Left colon (tissue), 2 donors: ENCODE measurements at regions not wholly inside any gene's neighbourhood (a gene's known extent, or its start where the extent isn't known, plus 50 kb on each side); places are given as distances from the start of the nearest gene placed in this dataset.

Source experiments
- ATAC-seq: fragments of 200-7000 bp; cut with Tn5 transposase; one replicate; pipeline ENCODE4 v1.9.1; 2020; ENCODE audit warnings: mild to moderate bottlenecking, moderate library complexity
- DNase-seq, 2 donors: peaks; one replicate each; pipeline ENCODE4 v3.0.0-alpha.2; 2020
- intact Hi-C, 2 donors: fragments of 100-400 bp; cut with DNase I in 1 of 2; cut with micrococcal nuclease in 1 of 2; formaldehyde crosslinking; loops; one replicate each; pipeline versions ENCODE4 v1.11.2 to v1.14.0; 2022; cut with DNase I, micrococcal nuclease
- donor health status: DM: no; HTN: no; CAD: no.
- donor health status: DM: yes; HTN: yes; CAD: no.

DNA sequence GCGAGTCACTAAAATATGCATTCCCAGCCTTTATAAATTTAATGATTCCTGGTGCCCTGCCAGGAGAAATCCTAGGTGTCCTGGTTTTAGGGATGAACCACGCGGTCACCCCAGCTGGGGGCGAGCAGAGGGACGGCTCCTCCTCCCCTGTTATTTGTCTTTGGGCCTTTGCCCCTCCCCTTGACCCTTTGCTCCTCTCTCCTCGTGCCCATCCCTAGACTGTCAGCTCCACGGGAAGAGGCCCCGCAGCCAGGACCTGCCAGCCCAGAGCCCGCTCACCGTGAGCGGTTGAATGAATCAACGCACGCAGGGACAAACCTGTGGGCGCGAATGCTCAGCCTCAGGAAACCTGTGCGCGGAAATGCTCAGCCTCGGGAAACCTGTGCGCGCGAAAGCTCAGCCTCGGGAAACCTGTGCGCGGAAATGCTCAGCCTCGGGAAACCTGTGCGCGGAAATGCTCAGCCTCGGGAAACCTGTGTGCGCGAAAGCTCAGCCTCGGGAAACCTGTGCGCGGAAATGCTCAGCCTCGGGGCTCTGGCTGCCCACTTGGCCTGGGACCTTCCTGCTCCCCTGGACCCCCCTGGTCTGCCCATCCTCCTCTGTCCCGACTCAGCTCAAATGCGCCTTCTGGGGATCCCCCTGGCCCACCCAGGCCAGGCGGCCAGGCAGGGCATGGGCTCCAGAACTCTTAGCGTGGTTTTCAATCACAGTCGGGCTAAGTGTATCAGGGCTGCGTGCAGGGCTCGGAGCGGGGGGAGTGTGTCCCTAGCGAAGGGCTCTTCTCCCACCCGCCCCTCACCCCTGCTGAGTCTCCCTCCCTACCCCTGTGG is 140.5 kb upstream of the COL5A1 start:
- intact Hi-C loops, result no loop called here
- ATAC-seq, result no peak
- peak in 1 of 2 donors; percentile 17 for DNase-seq

DNA sequence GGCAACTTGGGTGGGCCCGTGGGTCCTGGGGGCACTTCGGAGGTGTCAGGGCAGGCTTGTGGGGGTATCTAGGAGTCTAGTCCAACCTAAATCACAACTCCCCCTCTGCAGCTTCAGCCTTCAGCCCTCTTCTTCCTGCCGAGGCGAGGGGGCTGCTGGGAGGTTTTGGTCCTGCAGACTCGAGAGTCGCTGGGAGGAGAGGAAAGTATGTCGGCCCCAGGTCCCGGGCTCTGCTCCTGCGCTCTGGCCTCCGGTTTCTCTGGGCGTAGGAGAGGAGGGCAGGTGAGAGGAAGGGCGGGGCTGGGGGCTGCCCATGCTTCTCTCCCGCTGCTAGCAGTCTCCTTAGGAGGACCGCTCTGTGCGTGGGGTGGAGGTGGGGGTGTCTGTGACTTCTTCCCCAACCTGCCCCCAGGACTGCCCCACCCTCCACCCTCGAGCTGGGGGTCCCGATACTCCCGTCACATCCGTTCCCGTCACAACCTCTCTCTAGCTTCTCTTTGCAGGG is 139.8 kb upstream of the COL5A1 start:
- intact Hi-C loops, result no loop called here
- DNase-seq (peak in 1 of 2 donors; percentile 17), ATAC-seq (no peak)

DNA sequence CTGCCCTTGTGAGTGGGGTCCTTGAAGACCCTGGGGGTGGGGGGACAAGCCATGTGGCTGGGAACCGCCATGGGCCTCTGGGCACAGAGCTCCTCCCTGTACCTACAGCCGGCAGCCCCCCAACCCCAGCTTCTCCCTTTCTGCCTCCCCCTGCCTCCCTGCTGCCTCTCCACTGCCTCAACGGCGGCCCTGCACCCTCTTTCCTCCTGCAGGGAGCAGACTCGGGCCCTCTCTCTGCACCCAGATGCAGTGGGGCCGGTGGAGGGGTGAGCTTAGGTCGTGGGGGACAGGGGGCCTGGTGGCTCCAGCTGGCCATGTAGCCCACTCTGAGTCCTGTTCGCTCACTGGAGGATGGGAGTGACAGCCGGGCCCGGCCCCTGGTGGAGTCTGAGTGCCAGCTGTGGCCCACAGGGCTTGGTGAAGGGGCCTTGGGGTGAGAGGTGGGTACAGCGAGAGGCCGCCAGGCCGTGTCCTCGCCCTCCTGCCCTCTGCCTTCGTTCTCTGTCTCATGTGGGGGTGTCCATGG is 139.3 kb upstream of the COL5A1 start:
- intact Hi-C loops, result no loop called here
- DNase-seq, result no peak
- no peak for ATAC-seq

DNA sequence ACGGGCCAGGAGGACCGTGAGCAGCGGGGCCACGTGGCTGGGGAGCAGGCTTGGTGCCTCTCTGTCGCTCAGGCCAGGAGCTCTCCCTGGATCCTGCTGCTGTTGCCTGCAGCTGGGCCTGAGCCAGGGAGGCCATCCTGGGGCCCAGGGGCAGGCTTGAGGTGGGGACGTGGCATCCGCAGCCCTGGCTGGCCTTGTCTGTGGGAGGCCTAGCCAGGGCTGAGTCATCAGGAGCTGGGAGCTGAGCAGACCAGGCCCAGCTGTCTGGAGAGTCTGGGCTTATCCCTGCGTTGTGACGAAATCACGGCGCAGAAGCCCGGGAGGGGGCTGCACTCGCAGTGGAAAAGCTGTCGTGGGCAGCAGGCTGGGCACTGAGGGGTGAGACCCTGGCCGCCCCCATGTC is 138.8 kb upstream of the COL5A1 start:
- ATAC-seq, result peak; percentile 25
- peak; percentile 36 to 42 for DNase-seq
- intact Hi-C loops, result no loop called here

DNA sequence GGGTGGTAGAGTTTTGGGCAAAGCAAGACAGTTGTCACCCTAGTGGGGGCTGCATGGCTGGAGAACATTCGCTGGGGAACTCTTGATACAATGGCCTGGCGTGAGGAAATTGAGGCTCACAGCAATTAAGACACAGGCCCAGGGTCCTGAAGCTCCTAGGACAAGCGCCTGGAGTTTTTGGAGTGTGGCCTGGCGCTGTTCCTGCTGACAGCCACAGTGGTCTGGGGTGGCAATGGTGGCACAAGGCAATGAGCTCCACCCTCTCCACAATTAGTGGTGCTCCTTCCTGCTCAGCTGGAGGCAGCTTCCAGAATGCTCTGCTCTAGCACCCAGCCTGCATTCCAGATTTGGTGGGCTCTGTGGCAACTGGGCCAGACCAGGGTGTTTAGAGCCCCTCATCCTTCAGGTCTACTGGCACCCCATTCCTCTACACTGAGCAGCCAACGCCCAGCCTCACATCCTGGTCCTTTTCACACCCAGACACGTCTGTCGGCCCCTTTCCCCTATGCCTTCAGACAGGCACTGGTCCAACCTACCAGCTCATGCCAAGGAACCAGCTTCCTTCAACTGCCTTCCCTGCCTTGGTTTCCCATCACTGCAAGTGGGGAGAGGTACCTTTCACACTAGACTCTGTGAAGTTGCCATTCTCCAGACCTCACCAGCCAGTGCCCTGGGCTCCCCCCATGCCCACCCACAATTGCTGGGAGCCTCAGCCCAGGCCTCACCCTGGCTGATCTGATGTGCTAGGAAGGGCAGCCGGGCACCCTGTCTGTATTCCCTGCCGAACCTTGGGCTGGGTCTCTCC is 138.1 kb upstream of the COL5A1 start:
- intact Hi-C loops, result no loop called here
- ATAC-seq (no peak), DNase-seq (peak in 1 of 2 donors; percentile 16)

DNA sequence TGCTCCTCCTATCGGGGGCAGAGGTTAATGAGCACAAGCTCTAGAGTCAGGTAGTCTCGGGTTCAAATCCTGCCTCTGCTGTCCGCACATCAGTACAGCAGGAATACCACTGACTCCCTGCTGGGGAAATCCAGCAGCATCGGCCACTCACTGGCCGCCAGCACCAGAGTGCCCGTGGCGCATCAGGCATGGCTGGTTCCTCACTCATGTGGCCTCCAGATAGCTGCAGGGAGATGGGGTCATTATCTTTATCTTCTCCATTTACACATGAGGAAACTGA is 137.6 kb upstream of the COL5A1 start:
- ATAC-seq (no peak), DNase-seq (no peak)
- intact Hi-C loops, result no loop called here

DNA sequence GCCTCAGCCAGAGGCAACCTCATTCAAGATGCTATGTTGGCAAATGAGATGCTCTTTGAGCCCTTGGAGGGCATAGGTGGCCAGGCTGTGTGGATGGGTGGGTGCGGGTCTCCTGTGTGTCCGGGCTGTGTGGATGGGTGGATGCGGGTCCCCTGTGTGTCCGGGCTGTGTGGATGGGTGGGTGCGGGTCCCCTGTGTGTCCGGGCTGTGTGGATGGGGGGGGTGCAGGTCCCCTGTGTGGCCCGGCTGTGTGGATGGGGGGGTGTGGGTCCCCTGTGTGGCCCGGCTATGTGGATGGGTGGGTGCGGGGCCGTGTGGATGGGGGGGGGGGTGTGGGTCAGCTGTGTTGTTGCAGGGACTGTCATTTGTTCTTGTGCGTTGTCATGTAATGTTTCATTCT is 136.6 kb upstream of the COL5A1 start:
- DNase-seq (peak in 1 of 2 donors; percentile 17), ATAC-seq (no peak)
- intact Hi-C loops, result no loop called here

DNA sequence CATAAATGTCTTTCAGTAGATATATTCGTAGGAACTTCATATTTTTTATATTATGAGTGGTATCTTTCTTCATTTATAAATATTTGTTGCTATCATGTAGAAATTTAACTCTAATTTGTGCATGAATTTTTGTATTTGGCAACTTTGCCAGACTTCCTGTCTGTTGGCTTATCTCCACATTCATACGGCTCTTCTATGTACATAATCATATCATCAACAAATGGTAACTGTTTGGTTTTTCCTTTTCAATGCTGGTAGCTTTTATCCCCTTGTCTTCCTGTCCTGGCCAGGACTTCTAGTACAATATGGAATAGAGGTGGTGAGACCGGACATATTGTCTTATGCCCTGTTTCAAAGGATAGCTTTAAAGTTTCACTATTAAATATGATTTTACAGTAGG is 132.3 kb upstream of the COL5A1 start:
- ATAC-seq, result no peak
- no peak for DNase-seq
- intact Hi-C loops, result no loop called here

DNA sequence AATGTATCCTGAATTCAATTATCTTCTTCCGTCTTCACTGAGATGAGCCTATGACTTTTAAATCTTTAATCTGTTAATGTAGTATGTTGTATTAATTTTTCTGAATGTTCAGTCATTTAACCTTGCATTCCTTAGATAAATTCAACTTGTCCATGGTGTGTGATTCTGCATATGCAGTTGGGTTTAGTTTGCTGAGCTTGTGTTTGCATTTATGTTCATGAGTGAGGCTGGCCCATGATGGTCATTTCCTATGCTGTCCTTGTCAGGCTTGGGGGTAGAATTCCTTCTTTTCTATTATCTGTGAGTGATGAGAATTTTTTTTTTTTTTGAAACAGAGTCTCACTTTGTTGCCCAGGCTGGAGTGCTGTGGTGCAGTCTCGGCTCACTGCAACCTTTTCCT is 131.8 kb upstream of the COL5A1 start:
- ATAC-seq (no peak), DNase-seq (no peak)
- intact Hi-C loops, result no loop called here

DNA sequence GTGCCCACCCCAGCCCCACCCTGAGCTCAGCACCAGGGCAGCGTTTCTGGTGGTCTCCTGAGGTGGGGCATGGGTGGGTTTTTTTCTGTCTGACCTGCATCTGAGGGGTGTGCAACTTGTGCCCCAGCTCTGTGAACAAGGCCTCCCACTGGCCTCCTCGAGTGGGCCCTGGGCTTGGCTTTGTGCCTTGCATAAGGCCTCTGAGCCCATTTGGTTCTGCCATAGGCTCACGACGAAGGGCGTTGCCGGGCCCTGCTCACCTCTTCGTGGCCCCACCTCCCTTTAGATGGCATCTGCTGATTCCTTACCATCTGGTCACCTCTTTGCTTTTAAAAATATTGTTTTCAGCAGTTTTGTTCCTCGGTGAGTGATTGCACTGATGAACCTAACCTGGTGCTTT is 127.1 kb upstream of the COL5A1 start:
- intact Hi-C loops, result no loop called here
- peak in 1 of 2 donors; percentile 8 for DNase-seq
- ATAC-seq, result no peak

DNA sequence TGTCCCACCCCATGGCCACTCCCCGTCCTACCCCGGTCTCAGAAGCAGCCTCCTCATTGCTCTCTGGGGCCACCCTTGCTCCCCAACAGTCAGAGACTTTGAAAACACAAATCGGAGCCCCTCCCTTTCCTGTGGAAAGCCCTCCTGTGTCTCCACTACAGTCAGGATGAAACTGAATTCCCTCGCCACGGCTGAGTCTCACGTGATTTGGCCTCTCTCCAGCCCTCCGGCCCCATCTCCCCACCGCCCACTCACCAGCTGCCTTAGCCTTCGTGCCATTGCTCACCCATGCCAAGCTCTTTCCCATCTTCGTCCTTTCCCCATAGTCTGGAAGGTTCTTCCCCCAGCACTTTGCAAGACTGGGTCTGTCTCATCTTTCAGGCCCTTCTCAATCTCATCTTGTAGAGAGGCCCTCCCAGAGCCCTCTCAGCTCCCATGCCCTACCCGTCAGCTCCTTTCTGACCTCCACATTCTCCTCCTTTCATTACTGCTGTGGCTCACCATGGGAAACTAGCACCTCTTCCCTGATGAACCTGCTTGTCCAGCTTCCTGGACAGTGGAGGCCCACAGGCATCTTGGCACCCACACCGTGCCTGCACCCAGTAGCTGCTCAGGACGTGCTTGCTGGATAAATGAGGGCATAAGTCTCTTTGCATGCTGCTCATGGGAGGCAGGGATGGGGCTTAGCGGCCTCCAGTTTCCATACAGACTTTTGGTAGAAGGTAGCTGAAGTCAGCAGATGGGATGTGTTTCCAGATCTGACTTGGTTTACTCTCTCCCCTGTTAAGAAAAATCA is 126.4 kb upstream of the COL5A1 start:
- DNase-seq (peak in 1 of 2 donors; percentile 8), ATAC-seq (no peak)
- intact Hi-C loops, result no loop called here

DNA sequence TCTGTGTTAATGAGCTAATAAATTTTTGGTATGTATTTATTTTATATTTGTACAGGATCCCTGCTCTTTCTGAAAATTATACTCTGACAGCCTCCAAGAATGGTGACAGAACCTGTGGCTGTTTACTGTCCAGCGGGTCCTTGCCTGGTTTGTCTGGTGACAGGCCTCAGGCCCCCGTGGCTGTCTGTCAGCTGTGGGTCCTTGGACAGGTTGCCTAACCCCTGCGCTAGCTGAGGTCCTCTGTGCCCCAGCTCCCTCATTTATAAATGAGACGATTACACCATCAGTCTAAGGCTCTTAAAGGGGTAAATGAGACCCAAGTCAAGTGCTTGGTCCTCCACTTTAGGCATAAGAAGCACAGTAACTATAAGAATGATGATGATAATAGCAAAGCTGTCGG is 125.1 kb upstream of the COL5A1 start:
- intact Hi-C loops, result no loop called here
- ATAC-seq (no peak), DNase-seq (no peak)

DNA sequence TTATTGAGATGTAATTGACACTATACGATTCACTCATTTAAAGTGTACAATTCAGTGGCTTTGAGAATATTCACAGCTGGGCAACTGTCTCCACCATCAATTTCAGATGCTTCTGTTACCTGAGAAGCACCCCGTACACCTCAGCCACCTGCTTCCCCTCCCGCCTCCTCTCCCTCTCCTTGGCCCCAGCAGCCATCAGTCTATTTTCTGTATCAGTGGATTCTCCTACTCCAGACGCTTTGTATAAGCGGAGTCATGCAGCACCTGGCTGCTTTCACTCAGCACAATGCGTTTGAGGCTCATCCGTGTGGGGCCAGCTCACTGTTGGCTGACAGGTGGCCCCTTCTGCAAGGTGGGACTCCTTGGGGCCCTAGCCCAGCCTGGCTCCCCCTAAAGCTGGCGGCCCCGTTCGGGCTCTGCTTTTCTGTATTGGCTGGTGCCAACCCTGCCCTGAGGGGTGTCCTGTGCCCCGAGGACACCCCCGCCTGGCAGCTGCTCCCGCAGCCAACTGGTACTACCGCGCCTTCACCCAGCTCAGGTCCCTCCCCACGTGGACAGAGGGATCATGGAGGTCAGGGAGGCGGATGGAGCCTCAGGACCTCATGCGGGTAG is 124.4 kb upstream of the COL5A1 start:
- intact Hi-C loops, result no loop called here
- DNase-seq (no peak), ATAC-seq (no peak)

DNA sequence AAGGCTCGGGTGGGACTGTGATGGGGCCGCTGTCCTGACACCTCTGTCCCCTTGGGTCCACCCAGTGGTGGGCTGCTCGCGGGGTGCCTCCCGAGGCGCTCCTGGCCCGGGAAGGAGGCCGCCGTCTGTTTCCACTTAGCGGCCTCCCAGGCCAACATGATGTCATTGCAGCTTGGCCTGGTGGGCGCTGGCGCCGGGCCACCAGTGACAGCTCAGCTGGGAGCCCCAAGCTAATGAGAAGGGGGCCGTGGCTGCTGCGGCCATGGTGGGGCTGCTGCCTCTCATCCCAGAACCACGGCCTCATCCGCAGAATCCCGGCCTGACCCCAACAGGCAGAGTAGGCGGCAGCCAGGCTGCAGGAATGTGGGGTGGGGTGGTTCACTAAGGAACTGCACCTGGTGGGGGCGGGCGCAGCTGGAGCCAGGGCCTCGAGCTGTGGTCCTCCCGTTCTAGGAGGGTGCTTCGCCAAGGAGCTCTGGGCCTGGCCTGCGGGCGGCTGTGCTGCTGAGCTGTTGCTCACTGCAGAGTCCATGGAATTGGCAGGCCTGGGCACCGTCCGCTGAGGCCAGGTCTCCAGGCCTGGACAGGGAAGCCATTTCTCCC is 123.5 kb upstream of the COL5A1 start:
- DNase-seq, result no peak
- ATAC-seq, result no peak
- intact Hi-C loops, result no loop called here

DNA sequence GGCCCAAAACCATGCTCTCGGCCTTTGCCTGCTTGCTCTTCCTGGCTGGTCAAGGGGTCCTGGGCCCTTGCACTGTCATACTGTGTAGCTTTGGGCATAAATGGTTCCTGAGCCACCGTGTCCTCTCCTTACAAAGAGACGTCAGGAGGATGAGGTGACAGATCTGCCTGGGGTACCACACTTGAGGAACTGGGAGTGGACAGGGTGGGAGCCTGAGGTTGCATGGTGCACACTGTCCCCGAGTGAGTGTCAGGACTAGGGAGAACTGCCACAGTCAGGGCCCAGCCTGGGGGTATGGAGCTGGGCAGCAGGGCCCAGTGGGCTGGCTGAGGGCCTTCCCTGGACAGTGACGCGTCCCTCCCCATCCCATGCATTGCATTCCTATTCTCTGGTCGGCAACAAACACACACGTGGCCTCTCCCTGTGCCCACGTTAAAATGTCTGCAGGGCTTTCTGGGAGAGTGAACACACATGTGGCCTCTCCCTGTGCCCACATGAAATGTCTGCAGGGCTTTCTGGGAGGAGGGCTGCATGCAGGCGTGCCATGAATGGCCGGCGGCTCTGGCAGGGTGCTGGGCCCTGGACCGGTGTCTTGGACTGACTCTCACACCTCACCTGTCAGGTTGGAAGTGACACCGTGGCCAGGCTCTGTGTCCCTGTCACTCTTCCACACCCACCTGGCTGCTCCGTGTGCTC is 122.1 kb upstream of the COL5A1 start:
- DNase-seq (no peak), ATAC-seq (no peak)
- intact Hi-C loops, result no loop called here

DNA sequence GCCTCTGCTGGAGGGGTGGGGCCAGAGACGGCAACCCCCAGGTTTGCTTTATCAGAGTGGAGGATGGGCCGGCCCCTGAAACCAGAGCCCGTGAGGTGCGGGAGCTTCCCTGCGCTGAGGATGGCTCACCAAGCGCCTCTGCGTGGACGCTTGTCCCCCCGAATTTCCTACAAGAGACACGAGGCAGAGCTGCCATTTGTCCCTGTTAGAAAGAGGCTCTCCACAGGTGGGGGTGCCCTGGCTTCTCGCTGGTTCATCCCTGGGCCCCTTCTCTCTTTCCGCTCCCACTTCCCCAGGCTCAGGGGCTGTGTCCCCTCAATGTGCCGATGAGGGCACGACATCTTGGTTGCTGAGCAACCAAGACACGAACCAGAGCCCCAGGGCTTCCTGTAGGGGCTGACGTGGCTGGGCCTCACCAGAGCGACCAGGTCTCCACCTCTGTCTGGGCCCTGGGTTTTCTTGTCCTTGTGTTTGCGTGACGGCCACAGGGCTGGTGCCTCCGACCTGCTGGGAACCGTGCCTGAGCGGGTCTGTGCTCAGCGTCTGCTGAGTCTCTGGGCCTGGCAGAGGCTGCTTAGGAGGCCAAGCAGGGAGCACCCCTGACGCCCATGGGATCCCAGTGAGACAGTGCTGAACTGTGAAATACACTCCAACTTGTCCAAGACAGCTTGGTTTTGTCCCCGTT is 119.6 kb upstream of the COL5A1 start:
- DNase-seq (no peak), ATAC-seq (no peak)
- intact Hi-C loops, result no loop called here

DNA sequence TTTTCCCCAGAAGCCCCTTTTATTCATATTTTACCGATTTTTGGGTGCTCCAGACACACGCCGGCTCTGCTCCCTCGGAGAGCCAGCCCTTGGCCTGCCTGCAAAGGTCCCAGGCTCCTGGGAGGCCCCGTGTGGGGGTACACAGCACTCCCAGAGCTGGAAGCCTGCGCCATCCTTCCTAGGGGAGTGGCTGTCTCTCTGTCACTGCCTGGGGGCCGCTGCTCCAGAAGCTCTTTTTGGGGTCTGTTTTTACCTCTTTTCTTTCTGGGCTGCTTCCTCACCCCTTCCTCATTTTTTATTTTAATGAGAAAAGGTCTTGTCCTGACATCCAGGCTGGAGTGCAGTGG is 119.1 kb upstream of the COL5A1 start:
- no peak for DNase-seq
- intact Hi-C loops, result no loop called here
- no peak for ATAC-seq

DNA sequence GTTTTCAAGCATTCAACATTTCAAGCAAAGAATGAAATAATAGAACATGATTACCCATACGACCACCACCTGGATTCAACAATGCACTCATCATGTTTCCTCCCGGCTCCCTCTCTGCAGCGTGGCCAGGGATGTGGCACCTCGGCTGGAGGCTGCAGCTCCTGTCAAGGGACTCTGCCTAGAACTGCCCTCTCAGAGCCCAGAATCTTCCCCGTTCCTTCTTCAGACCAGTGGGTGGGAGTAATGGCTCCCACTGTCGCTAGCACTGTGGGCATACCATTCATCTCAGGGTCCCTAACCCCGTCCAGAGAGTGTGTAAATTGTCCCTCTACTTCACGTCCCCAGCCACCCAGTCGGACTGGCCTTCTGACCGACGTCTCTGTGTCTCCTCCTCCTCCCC is 118.6 kb upstream of the COL5A1 start:
- intact Hi-C loops, result no loop called here
- ATAC-seq (no peak), DNase-seq (peak in 1 of 2 donors; percentile 4)
